GM10248 (cell line): ENCODE measurements at regions not wholly inside any gene's neighbourhood (a gene's known extent, or its start where the extent isn't known, plus 50 kb on each side); places are given as distances from the start of the nearest gene placed in this dataset.

Experiments
- CTCF ChIA-PET: fragments of 300-600 bp; sonication (Branson Sonifier 250); formaldehyde crosslinking; extraction: SDS; loops from one replicate; lab custom pipeline; 2021; ENCODE audit warnings: antibody characterized with exemption; lab: Yijun Ruan, JAX
- POLR2A ChIA-PET: fragments of 350-650 bp; sonication (Branson Sonifier 250); formaldehyde crosslinking; extraction: SDS; loops from one replicate; lab custom pipeline; 2020; ENCODE audit warnings: antibody characterized with exemption; lab: Yijun Ruan, JAX
- DNase-seq: peaks from one replicate; pipeline ENCODE4 v3.0.0; 2012; ENCODE audit errors: extremely low spot score
- CTCF ChIP-seq: IDR thresholded peaks from 2 replicates; pipeline ENCODE4 v1.5.1; 2012; ENCODE audit warnings: mild to moderate bottlenecking, low read depth; ENCODE audit errors: extremely low read depth, missing control alignments, control extremely low read depth

DNA sequence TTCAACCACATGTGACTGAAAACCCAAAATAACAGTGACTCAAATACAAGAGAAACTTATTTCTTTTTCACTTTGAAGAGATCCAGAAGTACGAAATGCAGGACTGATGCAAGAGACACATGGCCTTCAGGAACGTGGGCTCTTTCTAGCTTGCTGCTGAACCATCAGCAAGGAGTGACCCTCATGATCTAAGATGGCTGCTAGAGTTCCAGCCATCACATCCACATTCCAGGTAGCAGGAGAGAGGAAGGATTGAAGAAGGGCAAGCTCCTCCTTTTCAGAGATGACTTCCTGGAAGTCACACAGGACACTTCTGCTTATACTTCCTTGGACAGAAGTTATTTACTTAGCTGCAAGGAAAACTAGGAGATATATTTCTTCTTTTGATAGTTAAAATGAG lies 67.6 kb upstream of the BCL11B start:
- DNase-seq = no peak
- TF ChIP-seq CTCF = no peak
- ChIA-PET POLR2A (no interaction called here), CTCF (interaction anchor here (0.8 to 1.2 kb wide), 2 partner anchors 20 to 77 kb away, joined by 3 read pairs; no protein-coding TSS in a partner anchor)

DNA sequence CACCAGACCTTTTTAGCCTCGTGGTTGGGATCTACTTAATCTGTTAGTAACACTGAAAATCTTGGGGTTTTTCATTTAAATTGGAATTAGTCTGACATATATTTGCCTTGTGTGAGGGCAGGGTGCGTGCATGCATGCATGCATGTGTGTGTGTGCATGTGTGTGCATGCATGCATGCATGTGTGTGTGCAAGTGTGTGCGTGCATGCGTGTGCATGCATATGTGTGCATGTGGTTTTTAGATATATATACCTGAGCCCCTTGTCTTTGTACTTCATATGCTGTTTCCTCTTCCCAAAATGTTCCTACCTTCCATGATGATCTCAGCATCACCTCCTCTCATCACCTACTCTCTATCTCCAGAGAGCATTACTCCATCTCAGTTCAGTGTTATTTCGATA lies 66.3 kb upstream of the BCL11B start:
- ChIA-PET POLR2A (no interaction called here), CTCF (no interaction called here)
- TF ChIP-seq CTCF = no peak
- DNase-seq = no peak

GRCh38 chr14:99333841-99334635 lies 62.0 kb upstream of the BCL11B start:
- no peak for TF ChIP-seq CTCF
- no peak for DNase-seq
- ChIA-PET POLR2A (no interaction called here), CTCF (interaction anchor here (1.0 kb wide), 1 partner anchor 59 kb away, joined by 4 read pairs; no protein-coding TSS in a partner anchor)

DNA sequence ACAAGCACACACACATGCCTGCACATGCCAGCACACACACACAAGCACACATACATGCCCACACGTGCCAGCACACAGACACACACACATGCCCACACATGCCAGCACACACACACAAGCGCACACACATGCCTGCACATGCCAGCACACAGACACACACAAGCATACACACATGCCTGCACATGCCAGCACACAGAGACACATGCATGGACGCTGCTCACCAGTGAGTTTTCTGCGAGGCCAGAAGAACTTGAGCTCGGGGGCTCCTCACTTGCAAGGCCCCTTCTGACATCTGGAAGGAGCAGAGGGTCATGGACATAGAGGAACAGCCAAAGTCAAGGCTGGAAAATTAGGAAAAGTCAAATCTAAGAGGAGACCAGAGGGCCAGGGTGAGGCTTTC lies 61.2 kb upstream of the BCL11B start:
- CTCF ChIA-PET = interaction anchor here (1.0 kb wide), 1 partner anchor 60 kb away, joined by 4 read pairs; no protein-coding TSS in a partner anchor
- no peak for DNase-seq
- POLR2A ChIA-PET = no interaction called here
- TF ChIP-seq CTCF = no peak

GRCh38 chr14:99331811-99332210 lies 59.8 kb upstream of the BCL11B start:
- no peak for DNase-seq
- no peak for TF ChIP-seq CTCF
- POLR2A ChIA-PET = no interaction called here
- CTCF ChIA-PET = interaction anchor here (0.7 kb wide), 1 partner anchor 12 kb away, joined by 3 read pairs; no protein-coding TSS in a partner anchor

DNA sequence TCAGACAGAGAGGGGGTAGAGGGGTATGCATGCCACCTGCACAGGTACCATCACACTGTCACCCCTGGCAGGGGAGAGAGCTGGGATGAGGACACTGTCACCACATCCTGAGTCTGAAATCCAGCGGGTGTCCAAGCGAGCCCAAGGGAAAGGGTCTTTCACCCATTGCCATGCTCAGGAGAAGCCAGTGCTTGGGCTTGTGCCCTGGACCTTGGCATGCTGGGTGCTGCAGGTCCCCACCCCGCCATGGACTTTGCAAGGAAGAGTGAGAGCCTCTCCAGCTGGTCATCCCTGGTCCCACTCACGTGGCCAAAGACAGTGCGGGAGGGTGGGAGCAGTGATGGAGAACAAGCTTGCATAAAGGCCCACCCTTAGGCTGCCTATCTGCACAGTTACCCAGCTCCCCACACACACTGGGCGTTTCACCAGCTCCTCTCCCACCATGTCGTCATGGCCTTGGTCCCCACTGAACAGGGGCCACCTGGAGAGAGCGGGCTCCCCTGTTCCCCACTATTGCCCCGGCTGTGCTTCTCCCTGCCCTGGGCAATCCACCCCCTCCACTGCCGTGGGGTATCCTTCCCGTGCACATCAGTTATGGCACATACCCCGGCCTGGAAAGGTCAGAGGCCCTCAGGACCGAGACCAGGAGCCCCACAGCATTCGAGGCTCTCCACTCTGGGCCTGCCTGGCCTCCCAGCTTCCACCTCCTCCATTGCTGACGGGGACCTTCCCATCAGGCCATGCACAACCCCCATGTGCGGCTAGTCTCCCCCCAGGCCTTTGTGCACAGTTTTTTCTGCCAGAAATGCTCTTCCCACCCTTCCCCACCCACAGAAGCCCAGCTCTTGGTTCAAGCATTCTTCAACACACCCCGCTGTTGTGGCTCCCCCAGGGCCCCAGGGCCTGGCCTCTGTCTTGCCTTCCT lies 58.6 kb upstream of the BCL11B start:
- CTCF ChIA-PET = interaction anchor here (0.7 to 1.6 kb wide), 2 partner anchors 10 to 85 kb away, joined by 3 to 6 read pairs; no protein-coding TSS in a partner anchor
- DNase-seq = no peak
- POLR2A ChIA-PET = no interaction called here
- TF ChIP-seq CTCF = no peak
